Keratinocyte (primary cell): ENCODE measurements at regions not wholly inside any gene's neighbourhood (a gene's known extent, or its start where the extent isn't known, plus 50 kb on each side); places are given as distances from the start of the nearest gene placed in this dataset.

ENCODE experiments used
- DNase-seq: peaks from one replicate; pipeline ENCODE4 v3.0.0-alpha.2; 2011; ENCODE audit warnings: low read depth, missing footprints, low spot score
- FAIRE-seq: peaks from 2 replicates; lab custom pipeline; 2011; peaks lifted over from hg19 to GRCh38; lab: Jason Lieb, UNC
- H2AFZ ChIP-seq: 2 replicates; pipeline ENCODE4 v1.6.0; 2012; ENCODE audit warnings: low read length, control low read depth, inconsistent platforms; ENCODE audit not compliant: control insufficient read depth
- H3K27ac ChIP-seq: 2 replicates; pipeline ENCODE4 v1.5.1; 2011; ENCODE audit warnings: low read length; ENCODE audit not compliant: control insufficient read depth, insufficient read depth
- H3K27me3 ChIP-seq: 3 replicates; pipeline ENCODE4 v1.6.0; 2011; ENCODE audit warnings: low read length; ENCODE audit not compliant: control insufficient read depth, insufficient read depth; ENCODE audit errors: extremely low read depth
- H3K36me3 ChIP-seq, 2 experiments: 2 replicates in 1 of 2; 3 replicates in 1 of 2; pipeline ENCODE4 v1.5.1; 2011; ENCODE audit warnings: low read length in 2 of 2, mild to moderate bottlenecking in 1 of 2; ENCODE audit not compliant: control insufficient read depth in 2 of 2, insufficient read depth in 2 of 2; ENCODE audit errors: extremely low read depth in 1 of 2
- H3K4me1 ChIP-seq: 3 replicates; pipeline ENCODE4 v1.5.1; 2011; ENCODE audit warnings: low read length; ENCODE audit not compliant: control insufficient read depth, insufficient read depth; ENCODE audit errors: extremely low read depth
- H3K4me2 ChIP-seq: 3 replicates; pipeline ENCODE4 v1.6.0; 2011; ENCODE audit warnings: low read depth, low read length; ENCODE audit not compliant: control insufficient read depth, insufficient read depth; ENCODE audit errors: extremely low read depth
- H3K4me3 ChIP-seq, 3 experiments: fragments of 200-600 bp in 1 of 3; sonication (generic) in 1 of 3; 2 replicates in 2 of 3; 3 replicates in 1 of 3; pipeline ENCODE4 v1.5.1; 2011 to 2016; ENCODE audit warnings: low read length in 3 of 3, mild to moderate bottlenecking in 3 of 3, control low read depth in 2 of 3, inconsistent platforms in 1 of 3, low read depth in 1 of 3, mixed read lengths in 1 of 3, mixed run types in 1 of 3, moderate library complexity in 1 of 3; ENCODE audit not compliant: control insufficient read depth in 2 of 3, insufficient read depth in 2 of 3; ENCODE audit errors: extremely low read depth in 1 of 3
- H3K79me2 ChIP-seq: 2 replicates; pipeline ENCODE4 v1.6.0; 2012; ENCODE audit warnings: low read length; ENCODE audit not compliant: control insufficient read depth, insufficient read depth
- H3K9ac ChIP-seq: 3 replicates; pipeline ENCODE4 v1.6.0; 2011; ENCODE audit warnings: low read length; ENCODE audit not compliant: control insufficient read depth, insufficient read depth; ENCODE audit errors: extremely low read depth
- H3K9me1 ChIP-seq: 3 replicates; pipeline ENCODE4 v1.6.0; 2011; ENCODE audit warnings: low read length; ENCODE audit not compliant: control insufficient read depth, insufficient read depth; ENCODE audit errors: extremely low read depth
- H3K9me3 ChIP-seq: 2 replicates; pipeline ENCODE4 v1.5.1; 2012; ENCODE audit warnings: low read depth, low read length; ENCODE audit not compliant: control insufficient read depth
- H4K20me1 ChIP-seq: 3 replicates; pipeline ENCODE4 v1.6.0; 2011; ENCODE audit warnings: low read length; ENCODE audit not compliant: control insufficient read depth, insufficient read depth; ENCODE audit errors: extremely low read depth
- CTCF ChIP-seq, 3 experiments: IDR thresholded peaks in 1 of 3; conservative IDR thresholded peaks in 1 of 3; optimal IDR thresholded peaks in 1 of 3; 2 replicates in 2 of 3; 3 replicates in 1 of 3; pipeline versions ENCODE3 to v1.5.1; 2011; ENCODE audit warnings: low read length in 3 of 3, mild to moderate bottlenecking in 3 of 3, moderate library complexity in 2 of 3, control low read depth in 1 of 3, inconsistent platforms in 1 of 3; ENCODE audit not compliant: insufficient read depth in 2 of 3; ENCODE audit errors: extremely low read depth in 1 of 3
- EZH2 ChIP-seq: IDR thresholded peaks from one replicate; pipeline ENCODE4 v1.6.1; 2012; ENCODE audit warnings: inconsistent platforms, mild to moderate bottlenecking, low read length, moderate library complexity
- dilution Hi-C: fragments of 300-500 bp; cut with MboI; formaldehyde crosslinking; loops from one replicate; pipeline ENCODE4 v1.7.0; 2020; ENCODE audit warnings: low sequenced_read_pairs; ENCODE audit not compliant: extremely low pct_ligation_motif_present

- H2AFZ ChIP-seq, result no peak overlapping the region
- no peak overlapping the region for H3K27ac ChIP-seq
- no peaks in the 10 kb centered on the region for H3K9me3 ChIP-seq
- no peaks in the 10 kb centered on the region for H3K36me3 ChIP-seq
- dilution Hi-C loops, result no loop called here
- no peak for FAIRE-seq
- H3K79me2 ChIP-seq, result no peaks in the 10 kb centered on the region
- no peak overlapping the region for H3K4me2 ChIP-seq
- no peak overlapping the region for H3K9ac ChIP-seq
- H3K27me3 ChIP-seq, result peaks cover 10% of the 10 kb centered on the region
- TF ChIP-seq CTCF (optimal IDR thresholded peaks at IDR 0.05 in 1 of 3, IDR thresholded peaks at IDR 0.05 in 1 of 3, conservative IDR thresholded peaks at IDR 0.05 in 1 of 3; ENCODE audit: extremely low read depth in 1 of 3, insufficient read depth in 2 of 3, low read length in 3 of 3) (no peak), EZH2 (no peak)
- peaks cover 7% of the 10 kb centered on the region for H3K4me1 ChIP-seq
- DNase-seq, result no peak
- no peaks in the 10 kb centered on the region for H4K20me1 ChIP-seq
- no peaks in the 10 kb centered on the region for H3K9me1 ChIP-seq
- H3K4me3 ChIP-seq, result no peak overlapping the region
These were observed 105.6 kb upstream of the SOD1 start for GRCh38 chr21:31553926-31554325.

- Histone ChIP-seq H3K9me1 (no peaks in the 10 kb centered on the region), H3K9me3 (no peaks in the 10 kb centered on the region), H3K79me2 (no peaks in the 10 kb centered on the region), H4K20me1 (no peaks in the 10 kb centered on the region), H3K4me3 (no peak overlapping the region), H3K36me3 (no peaks in the 10 kb centered on the region), H3K27ac (no peak overlapping the region), H3K9ac (no peak overlapping the region), H2AFZ (no peak overlapping the region), H3K27me3 (peaks cover 10% of the 10 kb centered on the region), H3K4me2 (no peak overlapping the region), H3K4me1 (peaks cover 7% of the 10 kb centered on the region)
- FAIRE-seq, result no peak
- TF ChIP-seq EZH2, result no peak
- TF ChIP-seq CTCF (optimal IDR thresholded peaks at IDR 0.05 in 1 of 3, IDR thresholded peaks at IDR 0.05 in 1 of 3, conservative IDR thresholded peaks at IDR 0.05 in 1 of 3; ENCODE audit: extremely low read depth in 1 of 3, insufficient read depth in 2 of 3, low read length in 3 of 3), result no peak
- DNase-seq, result no peak
- dilution Hi-C loops, result no loop called here
These were observed 106.0 kb upstream of the SOD1 start for GRCh38 chr21:31553461-31553860.
